H1 (cell line): ENCODE measurements at regions not wholly inside any gene's neighbourhood (a gene's known extent, or its start where the extent isn't known, plus 50 kb on each side); places are given as distances from the start of the nearest gene placed in this dataset.

Source experiments
- CTCF ChIA-PET: fragments of 300-600 bp; sonication (Branson Sonifier 250); formaldehyde crosslinking; loops from one replicate; lab custom pipeline; 2021; ENCODE audit not compliant: partially characterized antibody; lab: Charles Lee
- POLR2A ChIA-PET: fragments of 300-600 bp; sonication (Branson Sonifier 250); formaldehyde crosslinking; loops from one replicate; lab custom pipeline; 2021; ENCODE audit warnings: inconsistent platforms; ENCODE audit not compliant: partially characterized antibody; lab: Charles Lee
- DNase-seq, 2 experiments: peaks; one replicate each; pipeline versions ENCODE4 v3.0.0 to v3.0.0-alpha.2; 2010 to 2022; ENCODE audit warnings: low spot score in 2 of 2, low read depth in 1 of 2, mixed read lengths in 1 of 2
- FAIRE-seq: peaks from 2 replicates; lab custom pipeline; 2011; peaks lifted over from hg19 to GRCh38; lab: Jason Lieb, UNC
- H2AFZ ChIP-seq: 2 replicates; pipeline ENCODE4 v1.8.1; 2012; ENCODE audit warnings: low read length, inconsistent platforms
- H2AK5ac ChIP-seq: 2 replicates; pipeline ENCODE4 v1.6.1; 2013; ENCODE audit warnings: low read depth, low read length
- H2BK120ac ChIP-seq: replicated peaks from 2 replicates; pipeline ENCODE3; 2013; ENCODE audit warnings: low read depth, low read length, inconsistent platforms
- H2BK12ac ChIP-seq: 2 replicates; pipeline ENCODE4 v1.6.1; 2013; ENCODE audit warnings: low read depth, low read length
- H2BK15ac ChIP-seq: 2 replicates; pipeline ENCODE4 v1.6.1; 2013; ENCODE audit warnings: low read length
- H2BK20ac ChIP-seq: 2 replicates; pipeline ENCODE4 v1.6.1; 2013; ENCODE audit warnings: low read length
- H2BK5ac ChIP-seq: 2 replicates; pipeline ENCODE4 v1.6.1; 2013; ENCODE audit warnings: low read depth, low read length
- H3K14ac ChIP-seq: 2 replicates; pipeline ENCODE4 v1.6.1; 2013; ENCODE audit warnings: inconsistent platforms; ENCODE audit not compliant: insufficient read length
- H3K18ac ChIP-seq: 2 replicates; pipeline ENCODE4 v1.6.1; 2013; ENCODE audit warnings: low read length; ENCODE audit errors: extremely low read depth
- H3K23ac ChIP-seq: 2 replicates; pipeline ENCODE4 v1.6.1; 2013; ENCODE audit warnings: inconsistent platforms; ENCODE audit not compliant: insufficient read length
- H3K23me2 ChIP-seq: 2 replicates; pipeline ENCODE4 v1.6.1; 2013; ENCODE audit warnings: low read depth, low read length
- H3K27ac ChIP-seq: 2 replicates; pipeline ENCODE4 v1.6.1; 2011; ENCODE audit warnings: low read depth, low read length, inconsistent platforms
- H3K27me3 ChIP-seq, 4 experiments: replicated peaks in 1 of 4; 1 replicate in 1 of 4; 2 replicates in 3 of 4; pipeline versions ENCODE4 v1.6.1 to v1.8.1; 2011 to 2013; ENCODE audit warnings: low read length in 3 of 4, mild to moderate bottlenecking in 3 of 4, inconsistent platforms in 2 of 4, mixed read lengths in 2 of 4, moderate library complexity in 1 of 4; ENCODE audit not compliant: control insufficient read depth in 3 of 4, insufficient read depth in 3 of 4; ENCODE audit errors: extremely low read depth in 1 of 4
- H3K36me3 ChIP-seq, 4 experiments: 2 replicates each; pipeline versions ENCODE4 v1.6.1 to v1.8.1; 2011 to 2013; ENCODE audit warnings: mild to moderate bottlenecking in 4 of 4, low read length in 3 of 4, moderate library complexity in 2 of 4, control low read depth in 1 of 4, inconsistent platforms in 1 of 4; ENCODE audit not compliant: insufficient read depth in 4 of 4, control insufficient read depth in 2 of 4
- H3K4ac ChIP-seq: replicated peaks from 2 replicates; pipeline ENCODE3; 2013; ENCODE audit warnings: low read length, low read depth, mixed read lengths, inconsistent platforms; ENCODE audit not compliant: insufficient read length
- H3K4me1 ChIP-seq, 4 experiments: replicated peaks in 1 of 4; 1 replicate in 1 of 4; 2 replicates in 3 of 4; pipeline versions ENCODE4 v1.6.1 to v1.8.1; 2011 to 2013; ENCODE audit warnings: low read length in 3 of 4, inconsistent platforms in 2 of 4, mixed read lengths in 1 of 4; ENCODE audit not compliant: insufficient read depth in 4 of 4, control insufficient read depth in 3 of 4
- H3K4me2 ChIP-seq, 2 experiments: 2 replicates each; pipeline versions ENCODE4 v1.6.1 to v1.8.1; 2011 to 2013; ENCODE audit warnings: low read depth in 2 of 2, low read length in 2 of 2, control low read depth in 1 of 2, inconsistent platforms in 1 of 2, mild to moderate bottlenecking in 1 of 2; ENCODE audit not compliant: insufficient read depth in 1 of 2
- H3K4me3 ChIP-seq, 4 experiments: fragments of 200-600, 300-600 bp in 1 of 4; sonication (generic), shearing (Covaris generic), sonication (Bioruptor Twin) in 1 of 4; 2 replicates each; pipeline versions ENCODE4 v1.5.1 to v1.8.1; 2011 to 2016; ENCODE audit warnings: low read length in 4 of 4, low read depth in 3 of 4, control low read depth in 2 of 4, inconsistent platforms in 2 of 4, mild to moderate bottlenecking in 2 of 4, mixed read lengths in 1 of 4, moderate library complexity in 1 of 4; ENCODE audit not compliant: insufficient read depth in 2 of 4; ENCODE audit errors: extremely low read depth in 1 of 4
- H3K56ac ChIP-seq: replicated peaks from 2 replicates; pipeline ENCODE3; 2013; ENCODE audit warnings: low read depth, mild to moderate bottlenecking, mixed read lengths, low read length, inconsistent platforms; ENCODE audit not compliant: insufficient read length
- H3K79me1 ChIP-seq: 2 replicates; pipeline ENCODE4 v1.6.1; 2013; ENCODE audit warnings: low read depth, low read length, control low read depth
- H3K79me2 ChIP-seq, 2 experiments: 2 replicates each; pipeline versions ENCODE4 v1.6.1 to v1.8.1; 2012 to 2013; ENCODE audit warnings: low read length in 2 of 2, mild to moderate bottlenecking in 2 of 2, inconsistent platforms in 1 of 2; ENCODE audit not compliant: insufficient read depth in 2 of 2, control insufficient read depth in 1 of 2
- H3K9ac ChIP-seq, 4 experiments: replicated peaks in 1 of 4; 1 replicate in 1 of 4; 2 replicates in 3 of 4; pipeline versions ENCODE4 v1.6.1 to v1.8.1; 2011 to 2013; ENCODE audit warnings: low read depth in 3 of 4, low read length in 3 of 4, control low read depth in 2 of 4, mild to moderate bottlenecking in 2 of 4, moderate library complexity in 2 of 4, inconsistent platforms in 1 of 4; ENCODE audit errors: extremely low read depth in 1 of 4
- H3K9me3 ChIP-seq, 2 experiments: 2 replicates each; pipeline versions ENCODE4 v1.6.1 to v1.8.1; 2012 to 2013; ENCODE audit warnings: mild to moderate bottlenecking in 2 of 2, moderate library complexity in 2 of 2, control low read depth in 1 of 2, inconsistent platforms in 1 of 2, low read depth in 1 of 2, low read length in 1 of 2, mixed read lengths in 1 of 2; ENCODE audit not compliant: insufficient read depth in 2 of 2
- H4K20me1 ChIP-seq, 2 experiments: replicated peaks in 1 of 2; 2 replicates each; pipeline versions ENCODE3 to v1.8.1; 2011 to 2013; ENCODE audit warnings: inconsistent platforms in 2 of 2, low read length in 2 of 2, mild to moderate bottlenecking in 1 of 2; ENCODE audit not compliant: insufficient read depth in 2 of 2, control insufficient read depth in 1 of 2
- H4K5ac ChIP-seq: 2 replicates; pipeline ENCODE4 v1.6.1; 2013; ENCODE audit warnings: low read length, low read depth, mixed read lengths, inconsistent platforms; ENCODE audit not compliant: insufficient read length
- H4K8ac ChIP-seq: 2 replicates; pipeline ENCODE4 v1.8.0; 2013; ENCODE audit warnings: mild to moderate bottlenecking, moderate library complexity, low read length, inconsistent platforms; ENCODE audit not compliant: insufficient read depth; ENCODE audit errors: extremely low read depth
- H4K91ac ChIP-seq: replicated peaks from 2 replicates; pipeline ENCODE3; 2013; ENCODE audit warnings: low read length, mixed read lengths, inconsistent platforms; ENCODE audit not compliant: insufficient read length
- BACH1 ChIP-seq: IDR thresholded peaks from 2 replicates; pipeline ENCODE4 v1.6.1; 2012; ENCODE audit warnings: low read length, improper control_type of control experiment
- CBX8 ChIP-seq: fragments of 300-800, 300-1000 bp; sonication (generic); IDR thresholded peaks from 2 replicates; pipeline ENCODE4 v1.7.1; 2016; ENCODE audit warnings: low read depth, low read length, borderline replicate concordance
- GABPA ChIP-seq: IDR thresholded peaks from 2 replicates; pipeline ENCODE4 v1.6.1; 2011; ENCODE audit warnings: mild to moderate bottlenecking, low read length, moderate library complexity, borderline replicate concordance; ENCODE audit not compliant: insufficient read depth
- GTF2F1 ChIP-seq: IDR thresholded peaks from 2 replicates; pipeline ENCODE4 v1.6.1; 2012; ENCODE audit warnings: low read depth, low read length, improper control_type of control experiment, borderline replicate concordance
- KDM1A ChIP-seq: fragments of 200-600, 300-600 bp; sonication (generic); IDR thresholded peaks from 2 replicates; pipeline ENCODE4 v1.7.1; 2016; ENCODE audit warnings: mild to moderate bottlenecking, low read length, borderline replicate concordance
- KDM5A ChIP-seq: fragments of 200-600 bp; IDR thresholded peaks from 2 replicates; pipeline ENCODE4 v1.7.1; 2012; ENCODE audit warnings: mild to moderate bottlenecking, low read length, inconsistent platforms, mixed read lengths
- MAX ChIP-seq: IDR thresholded peaks from 2 replicates; pipeline ENCODE4 v1.6.1; 2012; ENCODE audit warnings: inconsistent platforms
- PHF8 ChIP-seq: fragments of 200-600 bp; sonication (generic); conservative IDR thresholded peaks from 2 replicates; pipeline ENCODE4 v1.7.1; 2012; ENCODE audit warnings: low read depth, mild to moderate bottlenecking, inconsistent platforms, low read length, moderate library complexity
- RXRA ChIP-seq: IDR thresholded peaks from 2 replicates; pipeline ENCODE4 v1.6.1; 2011; ENCODE audit warnings: low read depth, mild to moderate bottlenecking, low read length, moderate library complexity; ENCODE audit not compliant: insufficient read depth
- SAP30 ChIP-seq: fragments of 300-600 bp; sonication (generic); IDR thresholded peaks from 2 replicates; pipeline ENCODE4 v1.7.1; 2012; ENCODE audit warnings: low read length, moderate library complexity, mild to moderate bottlenecking, inconsistent platforms; ENCODE audit not compliant: insufficient read depth, insufficient replicate concordance
- SIRT6 ChIP-seq: IDR thresholded peaks from one replicate; pipeline ENCODE4 v1.7.1; 2012; ENCODE audit warnings: low read length, inconsistent platforms
- WGBS, 2 experiments: shearing (Covaris generic) in 1 of 2; methylation state at CpG; one replicate each; pipeline versions ENCODE4 v1.1.6 to v1.1.7; 2013 to 2015; ENCODE audit warnings: low lambda C conversion rate in 2 of 2, mixed read lengths in 2 of 2, inconsistent platforms in 1 of 2, low coverage in 1 of 2, missing lambda C conversion rate in 1 of 2; ENCODE audit not compliant: insufficient replicate concordance in 2 of 2, insufficient coverage in 1 of 2, insufficient read length in 1 of 2; ENCODE audit errors: extremely low coverage in 1 of 2, missing lambda C conversion rate in 1 of 2; 5-methylcytosine and 5-hydroxymethylcytosine counted together

GRCh38 chr6:14748679-14749078 lies 497.2 kb upstream of the JARID2 start:
- Histone ChIP-seq H3K14ac (no peak overlapping the region), H3K36me3 (no peaks in the 10 kb centered on the region), H2BK20ac (no peak overlapping the region), H3K79me2 (no peaks in the 10 kb centered on the region), H2AFZ (no peak overlapping the region), H3K27me3 (no peaks in the 10 kb centered on the region), H2BK120ac (no peak overlapping the region), H3K4ac (no peak overlapping the region), H3K4me3 (no peak overlapping the region), H2BK15ac (no peak overlapping the region), H3K79me1 (no peaks in the 10 kb centered on the region), H3K27ac (no peak overlapping the region), H3K4me2 (no peak overlapping the region), H3K23me2 (no peaks in the 10 kb centered on the region), H3K23ac (no peak overlapping the region), H3K4me1 (no peaks in the 10 kb centered on the region; a peak in 1 of 7 replicates), H2BK12ac (no peak overlapping the region), H4K91ac (no peak overlapping the region), H2BK5ac (no peak overlapping the region), H3K9me3 (peaks cover 0 to 3% of the 10 kb centered on the region in 2 experiments; a peak in 1 of 4 replicates), H4K5ac (no peak overlapping the region), H3K56ac (no peak overlapping the region), H3K18ac (no peak overlapping the region), H4K8ac (no peak overlapping the region)
- no peak for FAIRE-seq
- no peak for DNase-seq
- WGBS, 2 experiments = 84% methylated on average over 4 of the region's 4 CpGs; no CpG with 5 or more reads in 1 of the 2 experiments
- CTCF ChIA-PET = no interaction called here
- no peak for TF ChIP-seq GTF2F1
- TF ChIP-seq MAX = no peak
- no peak for TF ChIP-seq BACH1
- no peak for TF ChIP-seq PHF8
- no peak for TF ChIP-seq CBX8
- no peak for TF ChIP-seq KDM5A
- no peak for TF ChIP-seq SAP30
- TF ChIP-seq KDM1A = no peak
- TF ChIP-seq GABPA = no peak
- TF ChIP-seq RXRA = no peak
- TF ChIP-seq SIRT6 = no peak
- TF ChIP-seq, all 59 proteins: peak for 0
- H2AK5ac ChIP-seq = no peak overlapping the region
- H4K20me1 ChIP-seq = no peaks in the 10 kb centered on the region
- POLR2A ChIA-PET = no interaction called here
- no peak overlapping the region for H3K9ac ChIP-seq
